Activated naive CD8-positive, alpha-beta T cell (primary cell): ENCODE measurements at regions not wholly inside any gene's neighbourhood (a gene's known extent, or its start where the extent isn't known, plus 50 kb on each side); places are given as distances from the start of the nearest gene placed in this dataset.

Experiments used
- H3K27ac Mint-ChIP-seq: one replicate; pipeline ENCODE4 v1.8.0; 2021; ENCODE audit warnings: mixed read lengths
- H3K27me3 Mint-ChIP-seq: one replicate; pipeline ENCODE4 v1.8.0; 2021; ENCODE audit warnings: mixed read lengths
- H3K36me3 Mint-ChIP-seq: one replicate; pipeline ENCODE4 v1.8.0; 2021; ENCODE audit warnings: mixed read lengths
- H3K4me1 Mint-ChIP-seq: one replicate; pipeline ENCODE4 v1.8.0; 2021; ENCODE audit warnings: low read depth, mixed read lengths
- H3K4me3 Mint-ChIP-seq: one replicate; pipeline ENCODE4 v1.8.0; 2021; ENCODE audit warnings: mild to moderate bottlenecking, mixed read lengths
- H3K9me3 Mint-ChIP-seq: one replicate; pipeline ENCODE4 v1.8.0; 2021; ENCODE audit warnings: low read depth, mixed read lengths

GRCh38 chrY:15775880-15776279 lies 1251.6 kb downstream of the NLGN4Y start:
- H3K27ac Mint-ChIP-seq: no peak overlapping the region
- no peak overlapping the region for H3K4me3 Mint-ChIP-seq
- H3K4me1 Mint-ChIP-seq: no peaks in the 10 kb centered on the region
- H3K27me3 Mint-ChIP-seq: no peaks in the 10 kb centered on the region
- H3K36me3 Mint-ChIP-seq: no peaks in the 10 kb centered on the region
- no peaks in the 10 kb centered on the region for H3K9me3 Mint-ChIP-seq

- no peaks in the 10 kb centered on the region for H3K4me1 Mint-ChIP-seq
- H3K27ac Mint-ChIP-seq: no peak overlapping the region
- H3K4me3 Mint-ChIP-seq: no peak overlapping the region
- H3K27me3 Mint-ChIP-seq: no peaks in the 10 kb centered on the region
- no peaks in the 10 kb centered on the region for H3K9me3 Mint-ChIP-seq
- H3K36me3 Mint-ChIP-seq: no peaks in the 10 kb centered on the region
These were observed 1255.6 kb downstream of the NLGN4Y start for GRCh38 chrY:15779891-15780290.

- H3K36me3 Mint-ChIP-seq: no peaks in the 10 kb centered on the region
- H3K4me3 Mint-ChIP-seq: no peak overlapping the region
- no peaks in the 10 kb centered on the region for H3K27me3 Mint-ChIP-seq
- H3K27ac Mint-ChIP-seq: no peak overlapping the region
- no peaks in the 10 kb centered on the region for H3K9me3 Mint-ChIP-seq
- no peaks in the 10 kb centered on the region for H3K4me1 Mint-ChIP-seq
These were observed 1275.7 kb downstream of the NLGN4Y start for GRCh38 chrY:15800021-15800420.

GRCh38 chrY:15805985-15806384 lies 1281.7 kb downstream of the NLGN4Y start:
- Mint-ChIP-seq H3K27ac (no peak overlapping the region), H3K4me3 (no peak overlapping the region), H3K9me3 (no peaks in the 10 kb centered on the region), H3K36me3 (no peaks in the 10 kb centered on the region), H3K4me1 (no peaks in the 10 kb centered on the region), H3K27me3 (no peaks in the 10 kb centered on the region)

GRCh38 chrY:15814241-15814640 lies 1289.9 kb downstream of the NLGN4Y start:
- Mint-ChIP-seq H3K9me3 (no peaks in the 10 kb centered on the region), H3K27me3 (no peaks in the 10 kb centered on the region), H3K4me1 (no peaks in the 10 kb centered on the region), H3K36me3 (no peaks in the 10 kb centered on the region), H3K27ac (no peak overlapping the region), H3K4me3 (no peak overlapping the region)
